Right renal pelvis (tissue), 4 donors: ENCODE measurements at regions not wholly inside any gene's neighbourhood (a gene's known extent, or its start where the extent isn't known, plus 50 kb on each side); places are given as distances from the start of the nearest gene placed in this dataset.

ENCODE experiments used
- DNase-seq, 4 donors: peaks; one replicate each; pipeline ENCODE4 v3.0.0-alpha.2; 2013; ENCODE audit warnings: low read depth in 4 of 4, low spot score in 3 of 4, missing footprints in 1 of 4

GRCh38 chr6:20312606-20313005 is 89.1 kb upstream of the E2F3 start:
- DNase-seq = no peak

- no peak for DNase-seq
Observed at GRCh38 chr6:20313051-20313450, 88.6 kb upstream of the E2F3 start.

- DNase-seq = no peak
Observed at GRCh38 chr6:20313960-20314530, 87.6 kb upstream of the E2F3 start.

- DNase-seq = no peak
Observed at GRCh38 chr6:20314866-20315845, 86.5 kb upstream of the E2F3 start.

GRCh38 chr6:20317430-20317829 is 84.2 kb upstream of the E2F3 start:
- no peak for DNase-seq

GRCh38 chr6:20318851-20319387 is 82.8 kb upstream of the E2F3 start:
- no peak for DNase-seq

- DNase-seq = no peak
Observed at GRCh38 chr6:20319520-20320357, 81.9 kb upstream of the E2F3 start.

- no peak for DNase-seq
Observed at GRCh38 chr6:20325641-20326421, 75.8 kb upstream of the E2F3 start.

GRCh38 chr6:20326422-20326728 is 75.3 kb upstream of the E2F3 start:
- DNase-seq = no peak

GRCh38 chr6:20327141-20327540 is 74.5 kb upstream of the E2F3 start:
- no peak for DNase-seq

- DNase-seq = no peak
Observed at GRCh38 chr6:20328266-20328923, 73.3 kb upstream of the E2F3 start.

- no peak for DNase-seq
Observed at GRCh38 chr6:20328924-20329300, 72.8 kb upstream of the E2F3 start.

GRCh38 chr6:20331042-20331441 is 70.6 kb upstream of the E2F3 start:
- no peak for DNase-seq

GRCh38 chr6:20331625-20332024 is 70.1 kb upstream of the E2F3 start:
- no peak for DNase-seq

- no peak for DNase-seq
Observed at GRCh38 chr6:20332441-20333006, 69.2 kb upstream of the E2F3 start.

GRCh38 chr6:20333721-20334269 is 67.9 kb upstream of the E2F3 start:
- DNase-seq = no peak

GRCh38 chr6:20334334-20334733 is 67.3 kb upstream of the E2F3 start:
- DNase-seq = no peak

- no peak for DNase-seq
Observed at GRCh38 chr6:20334962-20335361, 66.7 kb upstream of the E2F3 start.

GRCh38 chr6:20335872-20336271 is 65.8 kb upstream of the E2F3 start:
- no peak for DNase-seq
